Gastrocnemius medialis (tissue), 4 donors: ENCODE measurements at regions not wholly inside any gene's neighbourhood (a gene's known extent, or its start where the extent isn't known, plus 50 kb on each side); places are given as distances from the start of the nearest gene placed in this dataset.
A peak's percentile ranks its signal among the peaks of the same experiment; 100 is the strongest.
"Not testable (repeated sequence)": the region's sequence is repeated elsewhere in the genome, so short reads cannot be mapped to it uniquely, and the experiment has no call there.

Experiments
- ATAC-seq, 2 donors: fragments of 150-250 bp; one replicate each; pipeline ENCODE4 v1.9.1; 2016
- DNase-seq, 2 donors: peaks; one replicate each; pipeline ENCODE4 v3.0.0-alpha.2; 2019
- H3K27ac ChIP-seq, 4 donors: fragments of 200-600 bp; sonication (generic); 1 replicate in 1 of 4; 2 replicates in 3 of 4; pipeline ENCODE4 v1.5.1; 2016 to 2018; ENCODE audit warnings: mild to moderate bottlenecking in 2 of 4, moderate library complexity in 1 of 4
- H3K27me3 ChIP-seq, 3 donors: fragments of 200-600 bp; sonication (generic) in 2 of 3; 1 replicate in 1 of 3; 2 replicates in 2 of 3; pipeline versions ENCODE4 v1.5.1 to v1.6.0; 2016 to 2019; ENCODE audit warnings: mild to moderate bottlenecking in 1 of 3, moderate library complexity in 1 of 3
- H3K36me3 ChIP-seq, 2 donors: fragments of 200-600 bp; sonication (generic) in 1 of 2; one replicate each; pipeline ENCODE4 v1.5.1; 2017 to 2018
- H3K4me1 ChIP-seq, 2 donors: fragments of 200-600 bp; sonication (generic) in 1 of 2; one replicate each; pipeline ENCODE4 v1.5.1; 2016 to 2017; ENCODE audit warnings: mild to moderate bottlenecking in 2 of 2
- H3K4me3 ChIP-seq, 4 donors: fragments of 200-600 bp; sonication (generic) in 3 of 4; 1 replicate in 1 of 4; 2 replicates in 3 of 4; pipeline ENCODE4 v1.5.1; 2016 to 2019; ENCODE audit warnings: mild to moderate bottlenecking in 2 of 4
- H3K9me3 ChIP-seq, 3 donors: fragments of 200-600 bp; sonication (generic) in 2 of 3; 1 replicate in 1 of 3; 2 replicates in 2 of 3; pipeline ENCODE4 v1.5.1; 2016 to 2019
- CTCF ChIP-seq, 5 experiments: fragments of 450-650 bp in 3 of 5; fragments of 200-600 bp in 2 of 5; sonication (generic) in 2 of 5; IDR thresholded peaks in 4 of 5; conservative IDR thresholded peaks in 1 of 5; 1 replicate in 4 of 5; 2 replicates in 1 of 5; pipeline ENCODE4 v1.5.1; 2016 to 2019; ENCODE audit warnings: antibody characterized with exemption in 5 of 5, mild to moderate bottlenecking in 3 of 5, moderate library complexity in 3 of 5
- POLR2A ChIP-seq, 2 donors: fragments of 450-650 bp; IDR thresholded peaks; one replicate each; pipeline ENCODE4 v1.6.1; 2017; ENCODE audit warnings: antibody characterized with exemption in 2 of 2, mild to moderate bottlenecking in 2 of 2, moderate library complexity in 2 of 2
- in situ Hi-C, 4 donors: fragments of 200-750 bp; cut with MboI; loops; one replicate each; pipeline versions ENCODE4 v1.15.0 to v1.8.0; 2017; ENCODE audit warnings: low sequenced_read_pairs in 4 of 4
- intact Hi-C: fragments of 100-400 bp; cut with DNase I; formaldehyde crosslinking; loops from one replicate; pipeline ENCODE4 v1.15.1; 2023; ENCODE audit warnings: low total_unique reads

DNA sequence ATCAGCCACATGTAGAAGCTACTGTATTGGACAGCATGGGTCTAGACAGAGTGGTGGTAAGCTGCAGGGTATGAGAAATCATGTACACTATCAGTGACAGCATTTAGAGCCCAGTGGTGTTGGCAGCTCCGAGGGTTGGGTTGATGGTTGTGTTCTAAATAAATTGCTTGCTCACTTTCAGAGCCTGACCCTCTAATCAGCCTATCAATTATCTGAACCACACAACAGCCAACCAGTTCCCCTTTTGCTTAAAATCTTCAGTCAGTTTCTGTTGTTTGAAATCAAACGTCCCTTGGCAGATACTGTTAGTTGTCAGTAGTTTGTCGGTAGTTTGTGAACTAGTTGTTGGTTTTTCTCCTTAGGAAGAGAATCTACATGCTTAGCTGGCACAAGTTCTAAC lies 99.8 kb upstream of the RAI2 start:
- no peaks in the 10 kb centered on the region for H3K9me3 ChIP-seq
- intact Hi-C loops: no loop called here
- TF ChIP-seq POLR2A (IDR thresholded peaks at IDR 0.05): no peak
- no peak for TF ChIP-seq CTCF (IDR thresholded peaks at IDR 0.05 in 4 of 5, conservative IDR thresholded peaks at IDR 0.05 in 1 of 5)
- H3K36me3 ChIP-seq: no peaks in the 10 kb centered on the region
- no peaks in the 10 kb centered on the region for H3K27me3 ChIP-seq
- H3K4me1 ChIP-seq: no peaks in the 10 kb centered on the region
- H3K4me3 ChIP-seq: no peak overlapping the region
- in situ Hi-C loops: no loop called here
- ATAC-seq: no peak
- no peak for DNase-seq
- no peak overlapping the region for H3K27ac ChIP-seq

- in situ Hi-C loops (loop anchor here in 1 of 4 donors (25.0 kb wide), 1 partner anchor 267 kb away; the partner anchor contains the start of gene BEND2), intact Hi-C loops (no loop called here)
- H3K36me3 ChIP-seq: no peaks in the 10 kb centered on the region
These were observed 83.9 kb upstream of the RAI2 start for GRCh38 chrX:17944833-17945497.

GRCh38 chrX:17941171-17941570 lies 80.1 kb upstream of the RAI2 start:
- H3K27ac ChIP-seq, DNase-seq, H3K27me3 ChIP-seq, intact Hi-C loops, H3K4me1 ChIP-seq, H3K9me3 ChIP-seq, ATAC-seq, H3K36me3 ChIP-seq, H3K4me3 ChIP-seq: not testable (repeated sequence)
- in situ Hi-C loops: loop anchor here in 1 of 4 donors (25.0 kb wide), 1 partner anchor 271 kb away; the partner anchor contains the start of gene BEND2

More at GRCh38 chrX:17944833-17945497, 83.9 kb upstream of the RAI2 start:
- no peak overlapping the region for H3K27ac ChIP-seq
- ATAC-seq (no peak), DNase-seq (no peak)
- no peaks in the 10 kb centered on the region for H3K4me1 ChIP-seq
- no peak overlapping the region for H3K4me3 ChIP-seq
- no peaks in the 10 kb centered on the region for H3K27me3 ChIP-seq
- no peak for TF ChIP-seq POLR2A (IDR thresholded peaks at IDR 0.05)
- TF ChIP-seq CTCF (IDR thresholded peaks at IDR 0.05 in 4 of 5, conservative IDR thresholded peaks at IDR 0.05 in 1 of 5): peak in 1 of 5 experiments; percentile 23
- no peaks in the 10 kb centered on the region for H3K9me3 ChIP-seq

DNA sequence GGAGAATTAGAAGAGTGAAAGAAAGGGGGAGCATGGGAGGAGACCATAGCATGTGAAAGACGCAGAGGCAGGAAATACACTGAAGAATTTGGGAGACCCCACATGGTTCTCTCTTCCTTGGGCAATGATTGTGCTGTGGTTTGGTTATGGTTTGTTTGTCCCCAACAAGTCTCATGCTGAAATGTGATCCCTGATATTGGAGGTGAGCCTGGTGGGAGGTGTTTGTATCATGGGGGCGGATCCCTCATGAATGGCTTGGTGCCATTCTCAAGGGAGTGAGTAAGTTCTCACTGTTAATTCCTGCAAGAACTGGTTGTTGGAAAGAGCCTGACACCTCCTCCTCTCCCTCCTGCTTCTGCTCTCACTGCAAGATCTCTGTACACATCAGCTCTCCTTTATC lies 78.6 kb upstream of the RAI2 start:
- TF ChIP-seq POLR2A (IDR thresholded peaks at IDR 0.05): no peak
- no peak for TF ChIP-seq CTCF (IDR thresholded peaks at IDR 0.05 in 4 of 5, conservative IDR thresholded peaks at IDR 0.05 in 1 of 5)
- peak in 1 of 2 donors; percentile 70 for ATAC-seq
- intact Hi-C loops: no loop called here
- DNase-seq: peak; percentile 8 to 17
- in situ Hi-C loops: loop anchor here in 1 of 4 donors (25.0 kb wide), 1 partner anchor 273 kb away; the partner anchor contains the start of gene BEND2
- peak overlapping the region in 1 of 4 donors; percentile 64 for H3K27ac ChIP-seq
- H3K36me3 ChIP-seq: no peaks in the 10 kb centered on the region
- no peaks in the 10 kb centered on the region for H3K9me3 ChIP-seq
- no peaks in the 10 kb centered on the region for H3K27me3 ChIP-seq
- H3K4me1 ChIP-seq: no peaks in the 10 kb centered on the region
- H3K4me3 ChIP-seq: no peak overlapping the region

DNA sequence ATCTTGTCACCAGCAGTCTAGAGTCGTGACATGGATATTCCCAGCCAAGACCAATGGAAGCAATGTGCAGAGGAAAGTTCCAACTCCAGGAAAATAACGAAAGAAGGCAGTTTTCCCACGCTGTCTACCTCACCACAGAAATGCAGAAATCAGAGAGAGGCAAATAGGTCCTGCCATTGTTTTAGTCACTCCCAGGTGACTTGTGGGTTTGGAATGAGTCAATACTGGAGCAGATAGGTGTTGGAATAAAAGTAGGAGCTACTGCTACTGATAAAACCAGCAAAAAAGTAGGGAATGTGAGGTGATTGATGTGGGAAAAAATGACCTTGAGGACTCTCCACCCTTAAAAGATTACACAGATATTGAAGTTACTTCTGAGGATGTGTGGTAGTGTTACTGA lies 72.8 kb upstream of the RAI2 start:
- Histone ChIP-seq H3K9me3 (no peaks in the 10 kb centered on the region), H3K27me3 (no peaks in the 10 kb centered on the region), H3K4me3 (no peak overlapping the region), H3K36me3 (no peaks in the 10 kb centered on the region), H3K4me1 (no peaks in the 10 kb centered on the region), H3K27ac (no peak overlapping the region)
- TF ChIP-seq POLR2A (IDR thresholded peaks at IDR 0.05): no peak
- no peak for TF ChIP-seq CTCF (IDR thresholded peaks at IDR 0.05 in 4 of 5, conservative IDR thresholded peaks at IDR 0.05 in 1 of 5)
- in situ Hi-C loops: loop anchor here in 1 of 4 donors (25.0 kb wide), 1 partner anchor 278 kb away; the partner anchor contains the start of gene BEND2
- ATAC-seq (no peak), DNase-seq (no peak)
- intact Hi-C loops: no loop called here
